Caco-2 (cell line): ENCODE measurements at regions not wholly inside any gene's neighbourhood (a gene's known extent, or its start where the extent isn't known, plus 50 kb on each side); places are given as distances from the start of the nearest gene placed in this dataset.

Experiments
- BruUV-seq: library from RNA; stranded (reverse); fragments of 400-500 nt; replicated peaks from 2 replicates; lab custom pipeline; 2021; lab: Mats Ljungman, UMichigan
- CTCF ChIA-PET: fragments of 300-600 bp; sonication (Branson Sonifier 250); formaldehyde crosslinking; loops from one replicate; lab custom pipeline; 2022; ENCODE audit warnings: antibody characterized with exemption; lab: Charles Lee
- POLR2A ChIA-PET: fragments of 300-600 bp; sonication (Branson Sonifier 250); formaldehyde crosslinking; loops from one replicate; lab custom pipeline; 2022; ENCODE audit warnings: antibody characterized with exemption; lab: Charles Lee
- DNase-seq, 2 experiments: peaks; one replicate each; pipeline versions ENCODE4 v3.0.0 to v3.0.0-alpha.2; 2020 to 2022
- H3K27me3 ChIP-seq: replicated peaks from 2 replicates; pipeline ENCODE4 v1.6.0; 2011; ENCODE audit warnings: low read length; ENCODE audit not compliant: control insufficient read depth, insufficient read depth
- H3K36me3 ChIP-seq: 2 replicates; pipeline ENCODE4 v1.5.1; 2011; ENCODE audit warnings: low read length; ENCODE audit not compliant: control insufficient read depth, insufficient read depth
- H3K4me1 ChIP-seq: fragments of 250-450 bp; sonication (Bioruptor Pico); 2 replicates; pipeline ENCODE4 v1.5.1; 2020; ENCODE audit warnings: mild to moderate bottlenecking
- H3K4me3 ChIP-seq: 2 replicates; pipeline ENCODE4 v1.5.1; 2011; ENCODE audit warnings: low read depth, mild to moderate bottlenecking, control low read depth, low read length
- H3K9me3 ChIP-seq: fragments of 250-450 bp; sonication (Bioruptor Pico); 2 replicates; pipeline ENCODE4 v1.5.1; 2020; ENCODE audit warnings: mild to moderate bottlenecking, moderate library complexity
- H3K27ac Mint-ChIP-seq: one replicate; pipeline ENCODE4 v1.8.0; 2022; ENCODE audit warnings: mixed read lengths; ENCODE audit not compliant: unreplicated experiment
- H3K27me3 Mint-ChIP-seq: one replicate; pipeline ENCODE4 v1.8.0; 2022; ENCODE audit warnings: mixed read lengths; ENCODE audit not compliant: insufficient read depth, unreplicated experiment
- H3K36me3 Mint-ChIP-seq: one replicate; pipeline ENCODE4 v1.8.0; 2022; ENCODE audit warnings: mild to moderate bottlenecking, mixed read lengths; ENCODE audit not compliant: insufficient read depth, unreplicated experiment
- H3K4me1 Mint-ChIP-seq: one replicate; pipeline ENCODE4 v1.8.0; 2022; ENCODE audit warnings: low read depth, mixed read lengths; ENCODE audit not compliant: unreplicated experiment
- H3K4me3 Mint-ChIP-seq: one replicate; pipeline ENCODE4 v1.8.0; 2022; ENCODE audit warnings: mild to moderate bottlenecking, moderate library complexity, mixed read lengths; ENCODE audit not compliant: unreplicated experiment
- H3K9me3 Mint-ChIP-seq: one replicate; pipeline ENCODE4 v1.8.0; 2022; ENCODE audit warnings: mixed read lengths; ENCODE audit not compliant: unreplicated experiment
- CTCF ChIP-seq, 2 experiments: fragments of 200-600 bp in 1 of 2; IDR thresholded peaks; 1 replicate in 1 of 2; 2 replicates in 1 of 2; pipeline versions ENCODE4 v1.5.1 to v1.8.0; 2011 to 2022; ENCODE audit warnings: antibody characterized with exemption in 1 of 2, control low read depth in 1 of 2, inconsistent platforms in 1 of 2, low read depth in 1 of 2, low read length in 1 of 2, mild to moderate bottlenecking in 1 of 2, moderate library complexity in 1 of 2; ENCODE audit not compliant: insufficient read depth in 1 of 2, severe bottlenecking in 1 of 2, unreplicated experiment in 1 of 2
- intact Hi-C: fragments of 100-400 bp; cut with micrococcal nuclease; formaldehyde crosslinking; loops from one replicate; pipeline ENCODE4 v1.10.0; 2022; ENCODE audit not compliant: unreplicated experiment

GRCh38 chr1:227437495-227438008 is 119.3 kb upstream of the CDC42BPA start:
- DNase-seq, result peak in 1 of 2 experiments; percentile 55
- TF ChIP-seq CTCF (IDR thresholded peaks at IDR 0.05; ENCODE audit: insufficient read depth in 1 of 2, low read depth in 1 of 2, low read length in 1 of 2, severe bottlenecking in 1 of 2, unreplicated experiment in 1 of 2), result peak; percentile 25 to 42
- Mint-ChIP-seq H3K9me3 (no peaks in the 10 kb centered on the region), H3K4me3 (peak overlapping the region; percentile 39), H3K27me3 (no peaks in the 10 kb centered on the region), H3K36me3 (no peaks in the 10 kb centered on the region), H3K27ac (peak overlapping the region; percentile 11), H3K4me1 (peaks cover 11% of the 10 kb centered on the region)
- Histone ChIP-seq H3K27me3 (no peaks in the 10 kb centered on the region), H3K4me1 (no peaks in the 10 kb centered on the region), H3K4me3 (peak overlapping the region; percentile 22), H3K9me3 (no peaks in the 10 kb centered on the region), H3K36me3 (no peaks in the 10 kb centered on the region)
- ChIA-PET POLR2A (no interaction called here), CTCF (no interaction called here)
- intact Hi-C loops, result loop anchor here (1.0 to 10.0 kb wide), 5 partner anchors 119 to 525 kb away; partner anchors contain the start of gene CDC42BPA
- BruUV-seq, result no TSS peak

DNA sequence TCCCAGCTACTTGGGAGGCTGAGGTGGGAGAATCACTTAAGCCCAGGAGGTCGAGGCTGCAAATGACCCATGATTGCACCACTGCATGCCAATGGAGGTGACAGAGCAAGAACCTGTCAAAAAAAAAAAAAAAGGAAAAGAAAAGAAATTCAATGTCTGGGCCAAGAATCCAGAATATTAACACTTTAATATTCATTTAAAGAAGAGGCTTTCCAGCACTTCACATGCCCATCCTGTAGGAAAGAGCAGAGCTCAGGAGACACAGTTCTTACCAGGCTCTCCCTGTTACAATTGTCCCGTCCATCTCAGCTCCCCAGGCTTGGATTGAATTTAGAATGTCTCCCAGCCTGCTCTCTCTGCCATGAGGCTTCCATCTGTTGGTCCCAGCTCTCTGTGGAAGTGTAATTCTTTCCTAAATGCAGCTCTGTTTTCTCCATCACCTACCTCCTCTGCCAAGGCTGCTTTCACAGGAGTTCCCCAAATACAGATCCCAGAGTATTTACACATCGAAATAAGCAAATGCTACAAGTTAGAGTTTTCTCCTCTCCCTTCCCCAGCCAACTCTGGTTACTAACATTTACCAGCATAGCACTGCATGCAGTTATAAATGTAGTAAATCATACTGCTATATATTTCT is 116.6 kb upstream of the CDC42BPA start:
- Mint-ChIP-seq H3K4me1 (peaks cover 11% of the 10 kb centered on the region), H3K27ac (no peak overlapping the region), H3K36me3 (no peaks in the 10 kb centered on the region), H3K27me3 (no peaks in the 10 kb centered on the region), H3K4me3 (no peak overlapping the region), H3K9me3 (no peaks in the 10 kb centered on the region)
- ChIA-PET POLR2A (no interaction called here), CTCF (no interaction called here)
- H3K4me1 ChIP-seq, result peaks cover 9% of the 10 kb centered on the region
- H3K27me3 ChIP-seq, result no peaks in the 10 kb centered on the region
- TF ChIP-seq CTCF (IDR thresholded peaks at IDR 0.05; ENCODE audit: insufficient read depth in 1 of 2, low read depth in 1 of 2, low read length in 1 of 2, severe bottlenecking in 1 of 2, unreplicated experiment in 1 of 2), result no peak
- no peaks in the 10 kb centered on the region for H3K36me3 ChIP-seq
- BruUV-seq, result no TSS peak
- intact Hi-C loops, result loop anchor here (10.0 kb wide), 1 partner anchor 430 kb away; no protein-coding TSS in a partner anchor
- H3K4me3 ChIP-seq, result no peak overlapping the region
- DNase-seq, result no peak
- H3K9me3 ChIP-seq, result no peaks in the 10 kb centered on the region

GRCh38 chr1:227433663-227434341 is 115.5 kb upstream of the CDC42BPA start:
- BruUV-seq, result no TSS peak
- Histone ChIP-seq H3K27me3 (no peaks in the 10 kb centered on the region), H3K4me1 (peaks cover 11% of the 10 kb centered on the region), H3K9me3 (no peaks in the 10 kb centered on the region), H3K4me3 (no peak overlapping the region), H3K36me3 (no peaks in the 10 kb centered on the region)
- no peaks in the 10 kb centered on the region for H3K36me3 Mint-ChIP-seq
- DNase-seq, result no peak
- H3K27ac Mint-ChIP-seq, result no peak overlapping the region
- TF ChIP-seq CTCF (IDR thresholded peaks at IDR 0.05; ENCODE audit: insufficient read depth in 1 of 2, low read depth in 1 of 2, low read length in 1 of 2, severe bottlenecking in 1 of 2, unreplicated experiment in 1 of 2), result no peak
- H3K9me3 Mint-ChIP-seq, result no peaks in the 10 kb centered on the region
- CTCF ChIA-PET, result no interaction called here
- peaks cover 17% of the 10 kb centered on the region for H3K4me1 Mint-ChIP-seq
- H3K4me3 Mint-ChIP-seq, result no peak overlapping the region
- POLR2A ChIA-PET, result no interaction called here
- intact Hi-C loops, result loop anchor here (10.0 kb wide), 1 partner anchor 429 kb away; no protein-coding TSS in a partner anchor
- H3K27me3 Mint-ChIP-seq, result no peaks in the 10 kb centered on the region
